ENCODE measurements at regions not wholly inside any gene's neighbourhood (a gene's known extent, or its start where the extent isn't known, plus 50 kb on each side); places are given as distances from the start of the nearest gene placed in this dataset.

- TF ChIP-seq, protein P1, sequence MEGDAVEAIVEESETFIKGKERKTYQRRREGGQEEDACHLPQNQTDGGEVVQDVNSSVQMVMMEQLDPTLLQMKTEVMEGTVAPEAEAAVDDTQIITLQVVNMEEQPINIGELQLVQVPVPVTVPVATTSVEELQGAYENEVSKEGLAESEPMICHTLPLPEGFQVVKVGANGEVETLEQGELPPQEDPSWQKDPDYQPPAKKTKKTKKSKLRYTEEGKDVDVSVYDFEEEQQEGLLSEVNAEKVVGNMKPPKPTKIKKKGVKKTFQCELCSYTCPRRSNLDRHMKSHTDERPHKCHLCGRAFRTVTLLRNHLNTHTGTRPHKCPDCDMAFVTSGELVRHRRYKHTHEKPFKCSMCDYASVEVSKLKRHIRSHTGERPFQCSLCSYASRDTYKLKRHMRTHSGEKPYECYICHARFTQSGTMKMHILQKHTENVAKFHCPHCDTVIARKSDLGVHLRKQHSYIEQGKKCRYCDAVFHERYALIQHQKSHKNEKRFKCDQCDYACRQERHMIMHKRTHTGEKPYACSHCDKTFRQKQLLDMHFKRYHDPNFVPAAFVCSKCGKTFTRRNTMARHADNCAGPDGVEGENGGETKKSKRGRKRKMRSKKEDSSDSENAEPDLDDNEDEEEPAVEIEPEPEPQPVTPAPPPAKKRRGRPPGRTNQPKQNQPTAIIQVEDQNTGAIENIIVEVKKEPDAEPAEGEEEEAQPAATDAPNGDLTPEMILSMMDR (IDR thresholded peaks at IDR 0.05; ENCODE audit: control insufficient read depth, extremely low read depth, insufficient read depth): no peak
- DNase-seq (ENCODE audit: low read depth): no peak
- H3K4me3 ChIP-seq (ENCODE audit: low read depth, low read length): no peak overlapping the region
Observed at GRCh38 chr13:39282400-39282972, 244.2 kb downstream of the NHLRC3 start.

GRCh38 chr13:39283072-39283471 is 244.8 kb downstream of the NHLRC3 start:
- TF ChIP-seq, protein P1 (IDR thresholded peaks at IDR 0.05; ENCODE audit: control insufficient read depth, extremely low read depth, insufficient read depth): no peak
- H3K4me3 ChIP-seq (ENCODE audit: low read depth, low read length): no peak overlapping the region
- no peak for DNase-seq (ENCODE audit: low read depth)

DNA sequence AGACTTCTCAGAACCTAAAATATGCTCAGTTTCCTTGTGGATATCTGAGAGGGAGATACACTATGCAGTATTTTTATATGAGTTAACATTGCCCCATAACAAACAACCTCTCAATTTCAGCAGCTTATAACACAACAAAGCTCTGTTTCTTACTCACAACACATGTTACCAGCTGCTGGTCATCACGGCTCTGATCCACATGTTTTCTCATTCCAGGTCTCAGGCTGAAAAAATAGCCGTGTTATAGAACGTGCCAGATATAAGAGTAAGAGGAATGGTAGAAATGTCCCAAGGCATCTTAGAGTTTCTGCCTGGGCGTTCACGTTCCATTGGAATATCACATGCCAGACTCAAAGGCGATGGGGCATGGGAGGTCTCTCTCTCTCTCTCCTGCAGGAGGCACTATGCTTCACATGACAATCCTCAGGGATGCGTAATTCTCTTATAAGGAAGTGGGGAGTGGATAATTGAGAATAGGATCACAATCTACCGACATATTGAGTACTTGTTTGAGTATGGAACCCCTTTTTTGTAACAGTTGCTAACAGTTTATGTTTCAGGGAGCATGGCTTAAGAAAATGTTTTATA is 246.6 kb downstream of the NHLRC3 start:
- TF ChIP-seq, protein P1 (IDR thresholded peaks at IDR 0.05; ENCODE audit: control insufficient read depth, extremely low read depth, insufficient read depth): peak; percentile 18; the same call in 1 of the 2 replicates
- DNase-seq (ENCODE audit: low read depth): no peak
- no peak overlapping the region for H3K4me3 ChIP-seq (ENCODE audit: low read depth, low read length)
